T-cell (primary cell): ENCODE measurements at regions not wholly inside any gene's neighbourhood (a gene's known extent, or its start where the extent isn't known, plus 50 kb on each side); places are given as distances from the start of the nearest gene placed in this dataset.

Source experiments
- ATAC-seq, 4 experiments: fragments of 200-7000 bp in 3 of 4; fragments of 150-1000 bp in 1 of 4; cut with Tn5 transposase; replicated peaks in 1 of 4; 1 replicate in 3 of 4; 2 replicates in 1 of 4; pipeline ENCODE4 v1.10.0; 2021; ENCODE audit warnings: moderate library complexity in 3 of 4, mild to moderate bottlenecking in 2 of 4, moderate number of reproducible peaks in 1 of 4
- CTCF ChIA-PET, 2 donors: fragments of 300-600 bp; sonication (Branson Sonifier 250); formaldehyde crosslinking; loops; one replicate each; lab custom pipeline; 2022; ENCODE audit warnings: antibody characterized with exemption in 2 of 2; lab: Charles Lee
- POLR2A ChIA-PET, 2 donors: fragments of 300-600 bp; sonication (Branson Sonifier 250); formaldehyde crosslinking; loops; one replicate each; lab custom pipeline; 2022; ENCODE audit warnings: antibody characterized with exemption in 2 of 2; lab: Charles Lee
- DNase-seq, 35 experiments: peaks; one replicate each; pipeline versions ENCODE4 v3.0.0 to v3.0.0-alpha.2; 2013 to 2023
- H3K27ac ChIP-seq: one replicate; pipeline ENCODE4 v1.5.1; 2013; ENCODE audit warnings: low read length
- H3K27me3 ChIP-seq, 2 experiments: replicated peaks in 1 of 2; 1 replicate in 1 of 2; 2 replicates in 1 of 2; pipeline versions ENCODE4 v1.6.1 to v1.7.0; 2013; ENCODE audit warnings: low read length in 1 of 2, mixed read lengths in 1 of 2; ENCODE audit not compliant: control insufficient read depth in 2 of 2, insufficient read depth in 2 of 2; ENCODE audit errors: extremely low read depth in 1 of 2
- H3K36me3 ChIP-seq, 2 donors: 1 replicate in 1 of 2; 2 replicates in 1 of 2; pipeline versions ENCODE4 v1.6.1 to v1.7.0; 2013; ENCODE audit warnings: low read length in 1 of 2; ENCODE audit not compliant: control insufficient read depth in 2 of 2, insufficient read depth in 1 of 2; ENCODE audit errors: extremely low read depth in 1 of 2
- H3K4me1 ChIP-seq, 2 experiments: 1 replicate in 1 of 2; 2 replicates in 1 of 2; pipeline versions ENCODE4 v1.6.1 to v1.7.0; 2013; ENCODE audit warnings: low read length in 2 of 2, mixed read lengths in 1 of 2; ENCODE audit not compliant: insufficient read depth in 2 of 2, control insufficient read depth in 1 of 2; ENCODE audit errors: extremely low read depth in 1 of 2
- H3K4me3 ChIP-seq, 2 donors: 1 replicate in 1 of 2; 2 replicates in 1 of 2; pipeline versions ENCODE4 v1.5.1 to v1.7.0; 2013; ENCODE audit warnings: mild to moderate bottlenecking in 2 of 2, low read length in 1 of 2, moderate library complexity in 1 of 2; ENCODE audit not compliant: control insufficient read depth in 1 of 2; ENCODE audit errors: extremely low read depth in 1 of 2
- H3K9me3 ChIP-seq: 2 replicates; pipeline ENCODE4 v1.7.0; 2013
- H3K27ac Mint-ChIP-seq, 2 donors: one replicate each; pipeline ENCODE4 v1.8.0; 2020 to 2021; ENCODE audit warnings: mild to moderate bottlenecking in 2 of 2, mixed read lengths in 2 of 2
- H3K27me3 Mint-ChIP-seq, 2 donors: one replicate each; pipeline ENCODE4 v1.8.0; 2021 to 2022; ENCODE audit warnings: mixed read lengths in 2 of 2
- H3K36me3 Mint-ChIP-seq: one replicate; pipeline ENCODE4 v1.8.0; 2021; ENCODE audit warnings: mixed read lengths
- H3K4me1 Mint-ChIP-seq, 3 donors: one replicate each; pipeline ENCODE4 v1.8.0; 2020 to 2022; ENCODE audit warnings: mixed read lengths in 3 of 3, mild to moderate bottlenecking in 1 of 3
- H3K4me3 Mint-ChIP-seq, 3 donors: one replicate each; pipeline ENCODE4 v1.8.0; 2020 to 2022; ENCODE audit warnings: mild to moderate bottlenecking in 3 of 3, mixed read lengths in 3 of 3, moderate library complexity in 3 of 3
- H3K9me3 Mint-ChIP-seq, 3 donors: one replicate each; pipeline ENCODE4 v1.8.0; 2020 to 2022; ENCODE audit warnings: mixed read lengths in 3 of 3
- WGBS: methylation state at CpG from one replicate; pipeline ENCODE4 v1.1.5; 2013; ENCODE audit warnings: missing lambda C conversion rate; ENCODE audit not compliant: insufficient coverage; 5-methylcytosine and 5-hydroxymethylcytosine counted together

- Histone ChIP-seq H3K27me3 (no peaks in the 10 kb centered on the region), H3K27ac (no peak overlapping the region), H3K4me3 (no peak overlapping the region), H3K9me3 (no peaks in the 10 kb centered on the region), H3K4me1 (no peaks in the 10 kb centered on the region), H3K36me3 (no peaks in the 10 kb centered on the region)
- ChIA-PET CTCF (no interaction called here), POLR2A (interaction anchor here in 1 of 2 donors (0.6 kb wide), 1 partner anchor 56 kb away, joined by 5 read pairs; no protein-coding TSS in a partner anchor)
- Mint-ChIP-seq H3K4me3 (no peak overlapping the region), H3K4me1 (peaks cover 0 to 6% (median 2%) of the 10 kb centered on the region in 3 donors), H3K36me3 (no peaks in the 10 kb centered on the region), H3K27ac (no peak overlapping the region), H3K27me3 (peaks cover 0 to 2% of the 10 kb centered on the region in 2 donors), H3K9me3 (no peaks in the 10 kb centered on the region)
- DNase-seq: no peak
- ATAC-seq: no peak
- 90% methylated on average over 1 of the region's 2 CpGs for WGBS
Measured at GRCh38 chr1:222127096-222127495, 385.2 kb upstream of the DUSP10 start.

DNA sequence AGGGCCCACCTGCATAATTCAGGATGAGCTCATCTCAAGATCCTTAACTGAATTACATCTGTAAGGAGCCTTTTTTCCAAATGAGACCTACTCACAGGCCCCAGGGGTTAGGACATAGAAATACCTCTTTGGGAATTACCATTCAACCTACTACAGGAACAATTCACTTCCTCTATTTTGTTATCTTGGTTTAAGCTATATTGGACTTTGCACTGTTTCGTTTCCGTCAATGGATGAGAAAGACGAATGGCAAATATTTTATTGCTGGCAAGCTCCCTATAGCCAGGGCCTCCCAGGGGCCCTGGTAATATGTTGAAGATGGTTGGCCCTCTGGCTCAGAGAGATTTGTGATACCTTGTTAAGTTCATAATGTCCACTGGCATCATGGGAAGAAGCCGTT lies 384.2 kb upstream of the DUSP10 start:
- H3K4me1 Mint-ChIP-seq: peaks cover 0 to 6% (median 2%) of the 10 kb centered on the region in 3 donors
- no peak for ATAC-seq

GRCh38 chr1:222124602-222125001 lies 382.7 kb upstream of the DUSP10 start:
- H3K4me3 ChIP-seq: no peak overlapping the region
- H3K36me3 ChIP-seq: no peaks in the 10 kb centered on the region
- ChIA-PET POLR2A (interaction anchor here in 1 of 2 donors (0.6 kb wide), 1 partner anchor 193 kb away, joined by 3 read pairs; no protein-coding TSS in a partner anchor), CTCF (no interaction called here)
- no peak overlapping the region for H3K27ac ChIP-seq
- H3K27ac Mint-ChIP-seq: no peak overlapping the region
- peaks cover 0 to 6% (median 2%) of the 10 kb centered on the region in 3 donors for H3K4me1 Mint-ChIP-seq
- H3K36me3 Mint-ChIP-seq: no peaks in the 10 kb centered on the region
- H3K27me3 ChIP-seq: no peaks in the 10 kb centered on the region
- peak in 1 of 35 experiments; percentile 4 for DNase-seq
- WGBS: 40% methylated on average over 1 of the region's 1 CpG
- H3K9me3 ChIP-seq: no peaks in the 10 kb centered on the region
- H3K9me3 Mint-ChIP-seq: no peaks in the 10 kb centered on the region
- no peak for ATAC-seq
- no peaks in the 10 kb centered on the region for H3K4me1 ChIP-seq
- H3K4me3 Mint-ChIP-seq: no peak overlapping the region
- peaks cover 0 to 2% of the 10 kb centered on the region in 2 donors for H3K27me3 Mint-ChIP-seq

More for the DNA sequence above, 384.2 kb upstream of the DUSP10 start:
- POLR2A ChIA-PET: no interaction called here
- H3K9me3 ChIP-seq: no peaks in the 10 kb centered on the region
- no peak for DNase-seq
- H3K36me3 ChIP-seq: no peaks in the 10 kb centered on the region
- peaks cover 0 to 2% of the 10 kb centered on the region in 2 donors for H3K27me3 Mint-ChIP-seq
- no peaks in the 10 kb centered on the region for H3K36me3 Mint-ChIP-seq
- no peak overlapping the region for H3K4me3 ChIP-seq
- no peaks in the 10 kb centered on the region for H3K9me3 Mint-ChIP-seq
- H3K4me3 Mint-ChIP-seq: no peak overlapping the region
- H3K27me3 ChIP-seq: no peaks in the 10 kb centered on the region
- CTCF ChIA-PET: no interaction called here
- no peaks in the 10 kb centered on the region for H3K4me1 ChIP-seq
- WGBS: 64% methylated on average over 4 of the region's 4 CpGs
- no peak overlapping the region for H3K27ac Mint-ChIP-seq
- no peak overlapping the region for H3K27ac ChIP-seq

GRCh38 chr1:222123111-222123510 lies 381.2 kb upstream of the DUSP10 start:
- no peaks in the 10 kb centered on the region for H3K36me3 ChIP-seq
- DNase-seq (no peak), ATAC-seq (no peak)
- no peaks in the 10 kb centered on the region for H3K36me3 Mint-ChIP-seq
- no CpG with 5 or more reads among the region's 2 CpGs for WGBS
- no peak overlapping the region for H3K27ac ChIP-seq
- H3K27ac Mint-ChIP-seq: no peak overlapping the region
- peaks cover 0 to 10% of the 10 kb centered on the region in 2 donors for H3K27me3 Mint-ChIP-seq
- no peak overlapping the region for H3K4me3 ChIP-seq
- H3K4me1 ChIP-seq: no peaks in the 10 kb centered on the region
- no peaks in the 10 kb centered on the region for H3K27me3 ChIP-seq
- no peaks in the 10 kb centered on the region for H3K9me3 ChIP-seq
- no peaks in the 10 kb centered on the region for H3K4me1 Mint-ChIP-seq
- CTCF ChIA-PET: no interaction called here
- POLR2A ChIA-PET: no interaction called here
- no peak overlapping the region for H3K4me3 Mint-ChIP-seq
- H3K9me3 Mint-ChIP-seq: no peaks in the 10 kb centered on the region

DNA sequence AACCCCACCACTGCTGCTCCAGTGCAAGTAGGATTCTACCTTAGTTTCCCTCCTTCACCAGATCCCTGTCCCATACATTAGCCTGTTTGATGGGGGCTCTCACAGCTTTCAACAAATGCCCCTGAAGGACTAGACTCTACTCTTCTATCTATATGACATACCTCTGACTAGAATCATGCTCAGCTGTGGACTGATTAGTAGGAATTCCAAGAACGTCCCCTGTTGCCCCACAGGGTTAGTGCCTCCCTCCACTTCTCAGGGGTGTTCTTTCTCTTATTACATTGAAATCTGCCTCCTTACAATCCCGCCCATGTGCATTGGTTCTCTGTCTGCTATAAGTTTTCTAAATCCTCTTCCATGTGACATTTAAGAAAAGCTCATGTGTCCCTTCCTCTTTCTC lies 375.9 kb upstream of the DUSP10 start:
- Histone ChIP-seq H3K36me3 (no peaks in the 10 kb centered on the region), H3K4me1 (no peaks in the 10 kb centered on the region), H3K27me3 (no peaks in the 10 kb centered on the region), H3K4me3 (no peak overlapping the region), H3K27ac (no peak overlapping the region), H3K9me3 (no peaks in the 10 kb centered on the region)
- Mint-ChIP-seq H3K4me1 (no peaks in the 10 kb centered on the region), H3K36me3 (no peaks in the 10 kb centered on the region), H3K27ac (no peak overlapping the region), H3K9me3 (no peaks in the 10 kb centered on the region), H3K27me3 (peaks cover 4 to 25% of the 10 kb centered on the region in 2 donors), H3K4me3 (no peak overlapping the region)
- ATAC-seq (no peak), DNase-seq (no peak)
- POLR2A ChIA-PET: no interaction called here
- CTCF ChIA-PET: no interaction called here
- WGBS: 100% methylated on average over 1 of the region's 2 CpGs

- Mint-ChIP-seq H3K27me3 (peaks cover 4 to 28% of the 10 kb centered on the region in 2 donors), H3K4me1 (no peaks in the 10 kb centered on the region), H3K9me3 (no peaks in the 10 kb centered on the region), H3K4me3 (no peak overlapping the region), H3K27ac (no peak overlapping the region), H3K36me3 (no peaks in the 10 kb centered on the region)
- no peak for DNase-seq
- ChIA-PET POLR2A (no interaction called here), CTCF (no interaction called here)
- H3K27me3 ChIP-seq: no peaks in the 10 kb centered on the region
- no CpG with 5 or more reads among the region's 3 CpGs for WGBS
- H3K4me1 ChIP-seq: no peaks in the 10 kb centered on the region
- no peaks in the 10 kb centered on the region for H3K36me3 ChIP-seq
- no peak overlapping the region for H3K27ac ChIP-seq
- no peaks in the 10 kb centered on the region for H3K9me3 ChIP-seq
- no peak overlapping the region for H3K4me3 ChIP-seq
- ATAC-seq: no peak
Measured at GRCh38 chr1:222114536-222115156, 372.8 kb upstream of the DUSP10 start.
